Psoas muscle (tissue), 7 donors: ENCODE measurements at regions not wholly inside any gene's neighbourhood (a gene's known extent, or its start where the extent isn't known, plus 50 kb on each side); places are given as distances from the start of the nearest gene placed in this dataset.

Experiments used
- ATAC-seq, 4 donors: fragments of 200-7000 bp; cut with Tn5 transposase; one replicate each; pipeline ENCODE4 v1.9.1; 2020; ENCODE audit warnings: moderate library complexity in 3 of 4, mild to moderate bottlenecking in 2 of 4
- DNase-seq, 2 donors: peaks; one replicate each; pipeline ENCODE4 v3.0.0-alpha.2; 2020
- H3K27ac ChIP-seq: fragments of 200-600 bp; one replicate; pipeline ENCODE4 v1.8.0; 2022
- H3K27me3 ChIP-seq, 3 donors: fragments of 200-600 bp in 1 of 3; one replicate each; pipeline versions ENCODE4 v1.6.1 to v1.8.0; 2013 to 2022; ENCODE audit warnings: low read length in 2 of 3, mild to moderate bottlenecking in 2 of 3, moderate library complexity in 1 of 3; ENCODE audit not compliant: insufficient read depth in 3 of 3
- H3K36me3 ChIP-seq, 2 donors: fragments of 200-600 bp in 1 of 2; one replicate each; pipeline versions ENCODE4 v1.6.1 to v1.8.0; 2013 to 2022; ENCODE audit warnings: low read depth in 1 of 2, mild to moderate bottlenecking in 1 of 2, moderate library complexity in 1 of 2; ENCODE audit not compliant: insufficient read depth in 1 of 2
- H3K4me1 ChIP-seq: fragments of 200-600 bp; one replicate; pipeline ENCODE4 v1.8.0; 2022
- H3K4me3 ChIP-seq: fragments of 200-600 bp; one replicate; pipeline ENCODE4 v1.8.0; 2022; ENCODE audit warnings: mild to moderate bottlenecking
- H3K9me3 ChIP-seq: fragments of 200-600 bp; one replicate; pipeline ENCODE4 v1.8.0; 2022
- CTCF ChIP-seq: fragments of 200-600 bp; IDR thresholded peaks from one replicate; pipeline ENCODE4 v1.8.0; 2022; ENCODE audit warnings: antibody characterized with exemption
- WGBS, 3 donors: extraction: QIAGEN DNeasy Blood & Tissue Kit; methylation state at CpG; one replicate each; pipeline versions ENCODE4 v1.1.6 to v1.1.7; 2013; 5-methylcytosine and 5-hydroxymethylcytosine counted together
- intact Hi-C, 2 donors: fragments of 100-400 bp; cut with DNase I; formaldehyde crosslinking; loops; one replicate each; pipeline versions ENCODE4 v1.11.0 to v1.14.2; 2022
- donor health status: healthy with polysubstance abuse.
- donor health status: DM: no; HTN: no; CAD: no; lungs with moderate emphysema.
- donor health status: Bipolar disorder and iron deficiency.
- donor health status: healthy.
- donor health status: DM: yes; HTN: yes; CAD: no.
- donor health status: DM: no; HTN: no; CAD: no.
- donor health status: DM: yes; HTN: yes; CAD: no.

DNA sequence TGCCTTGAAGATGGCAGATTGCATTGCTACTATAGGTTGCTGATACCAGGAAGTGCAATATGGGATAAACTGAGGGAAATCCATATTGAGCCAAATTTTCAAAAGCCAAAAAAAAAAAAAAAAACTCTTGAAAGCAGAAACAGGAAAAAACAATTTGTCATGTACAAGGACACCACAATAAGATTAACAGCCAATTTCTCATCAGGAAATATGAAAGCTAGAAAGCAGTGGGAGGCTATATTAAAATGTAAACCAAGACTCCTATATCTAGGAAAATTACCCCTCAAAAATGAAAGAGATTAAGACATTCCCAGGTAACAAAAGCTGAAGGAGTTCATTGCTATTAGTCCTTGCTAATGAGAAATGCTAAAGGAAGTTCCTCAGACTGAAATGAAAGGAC, 462.8 kb upstream of the DPH6 start:
- DNase-seq (no peak), ATAC-seq (no peak)
- no peaks in the 10 kb centered on the region for H3K9me3 ChIP-seq
- no peak for TF ChIP-seq CTCF
- H3K27ac ChIP-seq = no peak overlapping the region
- no peaks in the 10 kb centered on the region for H3K27me3 ChIP-seq
- H3K4me3 ChIP-seq = no peak overlapping the region
- intact Hi-C loops = no loop called here
- H3K36me3 ChIP-seq = no peaks in the 10 kb centered on the region
- H3K4me1 ChIP-seq = no peaks in the 10 kb centered on the region

- intact Hi-C loops = loop anchor here in 1 of 2 donors (10.0 kb wide), 1 partner anchor 59 kb away; no protein-coding TSS in a partner anchor
- no peaks in the 10 kb centered on the region for H3K36me3 ChIP-seq
- 42 to 48% (median 43%) methylated on average over 9 of the region's 9 CpGs for WGBS, 3 donors
- H3K27ac ChIP-seq = no peak overlapping the region
- H3K4me1 ChIP-seq = no peaks in the 10 kb centered on the region
- DNase-seq (no peak), ATAC-seq (no peak)
- no peak overlapping the region for H3K4me3 ChIP-seq
- H3K9me3 ChIP-seq = no peaks in the 10 kb centered on the region
- TF ChIP-seq CTCF = no peak
- H3K27me3 ChIP-seq = no peaks in the 10 kb centered on the region
Measured at GRCh38 chr15:36024031-36024688, 478.2 kb upstream of the DPH6 start.

DNA sequence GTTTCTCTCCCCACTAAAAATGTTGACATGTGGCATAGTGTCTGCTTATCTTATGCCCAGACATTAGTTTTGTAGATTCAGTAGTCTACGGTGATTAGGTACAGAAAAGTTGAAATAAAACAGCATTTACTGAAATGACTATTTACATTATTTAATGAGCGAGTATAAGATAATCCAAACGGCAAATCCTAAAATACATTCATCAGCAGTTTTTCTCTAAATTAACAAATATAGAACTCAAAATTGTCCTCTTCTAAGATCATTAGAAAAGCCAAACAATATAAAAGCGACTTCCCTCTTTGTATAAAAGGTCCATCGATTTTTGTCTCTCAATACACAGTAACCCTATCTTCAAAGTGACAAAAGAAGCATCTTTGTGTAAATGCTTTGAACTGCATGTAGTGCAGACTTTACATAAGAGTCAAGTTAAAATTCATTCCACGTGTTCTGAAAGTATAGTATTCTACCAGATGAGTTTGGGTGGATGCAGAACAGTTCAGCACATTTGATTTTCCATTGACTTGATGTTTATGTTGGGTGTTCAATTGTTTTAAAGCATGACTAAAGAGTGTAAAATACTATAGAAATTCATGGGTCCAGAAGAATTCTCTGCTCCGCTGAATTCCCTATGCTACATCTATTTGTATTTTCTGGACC, 480.8 kb upstream of the DPH6 start:
- Histone ChIP-seq H3K4me3 (no peak overlapping the region), H3K4me1 (no peaks in the 10 kb centered on the region), H3K36me3 (no peaks in the 10 kb centered on the region), H3K9me3 (no peaks in the 10 kb centered on the region), H3K27me3 (no peaks in the 10 kb centered on the region), H3K27ac (no peak overlapping the region)
- WGBS, 3 donors = 61 to 83% (median 76%) methylated on average over 7 of the region's 7 CpGs
- DNase-seq = no peak
- intact Hi-C loops = loop anchor here in 1 of 2 donors (10.0 kb wide), 1 partner anchor 62 kb away; no protein-coding TSS in a partner anchor
- ATAC-seq = no peak
- TF ChIP-seq CTCF = no peak

DNA sequence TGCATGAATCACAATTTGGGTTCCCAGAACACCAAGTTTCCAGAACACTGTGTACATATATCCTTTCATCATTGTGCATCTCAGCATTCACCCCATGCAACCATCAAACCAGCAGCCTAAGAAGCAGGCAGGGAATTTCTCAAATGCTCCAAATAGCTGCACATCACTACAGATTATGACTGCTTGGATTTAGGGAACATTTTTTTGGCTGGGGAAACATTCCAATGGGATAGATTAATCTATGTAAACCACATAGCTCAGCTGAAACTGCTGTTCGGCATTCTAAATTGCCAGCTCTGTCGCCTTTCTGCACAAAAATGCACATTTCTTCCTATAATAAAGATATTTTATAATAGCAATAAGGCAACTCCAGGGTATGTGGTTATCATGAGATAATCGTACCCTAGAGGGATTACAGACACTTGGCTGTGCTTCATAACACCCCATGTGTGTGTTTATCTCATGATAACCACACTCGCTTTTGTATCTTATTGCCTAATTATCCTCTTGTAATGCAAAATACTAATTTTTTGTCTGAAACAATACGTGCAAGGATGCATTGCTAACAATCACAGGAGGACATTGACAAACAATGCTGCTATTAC, 483.7 kb upstream of the DPH6 start:
- no peaks in the 10 kb centered on the region for H3K9me3 ChIP-seq
- no peak for ATAC-seq
- no peaks in the 10 kb centered on the region for H3K4me1 ChIP-seq
- no peak for TF ChIP-seq CTCF
- no peak for DNase-seq
- 38 to 43% (median 40%) methylated on average over 5 of the region's 5 CpGs for WGBS, 3 donors
- no peaks in the 10 kb centered on the region for H3K27me3 ChIP-seq
- no peak overlapping the region for H3K27ac ChIP-seq
- H3K36me3 ChIP-seq = no peaks in the 10 kb centered on the region
- no peak overlapping the region for H3K4me3 ChIP-seq
- intact Hi-C loops = loop anchor here in 1 of 2 donors (10.0 kb wide), 1 partner anchor 65 kb away; no protein-coding TSS in a partner anchor
